Liver (tissue), 3 donors: ENCODE measurements at regions not wholly inside any gene's neighbourhood (a gene's known extent, or its start where the extent isn't known, plus 50 kb on each side); places are given as distances from the start of the nearest gene placed in this dataset.
A peak's percentile ranks its signal among the peaks of the same experiment; 100 is the strongest.

Source experiments
- CTCF ChIP-seq: fragments of 150-350 bp; IDR thresholded peaks from 2 replicates; pipeline ENCODE4 v1.5.1; 2017; ENCODE audit warnings: improper control_type of control experiment, low read depth, low read length; ENCODE audit not compliant: missing input control
- FOXA1 ChIP-seq: IDR thresholded peaks from 2 replicates; pipeline ENCODE4 v1.6.1; 2016; ENCODE audit warnings: antibody characterized with exemption
- JUND ChIP-seq, 2 donors: IDR thresholded peaks; 2 replicates each; pipeline ENCODE4 v1.6.1; 2016; ENCODE audit warnings: antibody characterized with exemption in 2 of 2
- NR2F2 ChIP-seq: IDR thresholded peaks from 2 replicates; pipeline ENCODE4 v1.6.1; 2016; ENCODE audit warnings: antibody characterized with exemption
- RAD21 ChIP-seq, 2 donors: IDR thresholded peaks; 2 replicates each; pipeline ENCODE4 v1.6.1; 2016; ENCODE audit warnings: antibody characterized with exemption in 2 of 2, mild to moderate bottlenecking in 2 of 2
- REST ChIP-seq: IDR thresholded peaks from 2 replicates; pipeline ENCODE4 v1.6.1; 2016; ENCODE audit warnings: antibody characterized with exemption, mild to moderate bottlenecking
- TAF1 ChIP-seq: conservative IDR thresholded peaks from 2 replicates; pipeline ENCODE4 v1.6.1; 2016; ENCODE audit warnings: antibody characterized with exemption, mild to moderate bottlenecking
- donor health status: healthy.
- donor health status: healthy.

- TF ChIP-seq CTCF (no peak), REST (no peak), NR2F2 (peak; percentile 22), JUND (IDR thresholded peaks at IDR 0.05) (no peak), FOXA1 (no peak), TAF1 (no peak), RAD21 (IDR thresholded peaks at IDR 0.05) (no peak)
These were observed 144.3 kb upstream of the PELI1 start for GRCh38 chr2:64288321-64289193.
